ENCODE measurements at regions not wholly inside any gene's neighbourhood (a gene's known extent, or its start where the extent isn't known, plus 50 kb on each side); places are given as distances from the start of the nearest gene placed in this dataset.

- no peak for DNase-seq (ENCODE audit: low spot score)
- no peaks in the 10 kb centered on the region for H3K9me3 Mint-ChIP-seq (ENCODE audit: unreplicated experiment)
- H3K27ac Mint-ChIP-seq (ENCODE audit: unreplicated experiment): no peak overlapping the region
- no peak overlapping the region for H3K4me3 Mint-ChIP-seq (ENCODE audit: unreplicated experiment)
- no peak for TF ChIP-seq CTCF (IDR thresholded peaks at IDR 0.05; ENCODE audit: unreplicated experiment)
- H3K4me1 Mint-ChIP-seq (ENCODE audit: unreplicated experiment): no peaks in the 10 kb centered on the region
- H3K36me3 Mint-ChIP-seq (ENCODE audit: low read depth, unreplicated experiment): no peaks in the 10 kb centered on the region
- no peaks in the 10 kb centered on the region for H3K27me3 Mint-ChIP-seq (ENCODE audit: unreplicated experiment)
Observed at GRCh38 chr6:164128101-164128500, 713.6 kb downstream of the QKI start.

- Mint-ChIP-seq H3K4me3 (ENCODE audit: unreplicated experiment) (no peak overlapping the region), H3K9me3 (ENCODE audit: unreplicated experiment) (no peaks in the 10 kb centered on the region), H3K27me3 (ENCODE audit: unreplicated experiment) (peaks cover 2% of the 10 kb centered on the region), H3K4me1 (ENCODE audit: unreplicated experiment) (no peaks in the 10 kb centered on the region), H3K27ac (ENCODE audit: unreplicated experiment) (no peak overlapping the region), H3K36me3 (ENCODE audit: low read depth, unreplicated experiment) (no peaks in the 10 kb centered on the region)
- no peak for TF ChIP-seq CTCF (IDR thresholded peaks at IDR 0.05; ENCODE audit: unreplicated experiment)
- no peak for DNase-seq (ENCODE audit: low spot score)
Observed at GRCh38 chr6:164124986-164125385, 710.5 kb downstream of the QKI start.

- no peak for TF ChIP-seq CTCF (IDR thresholded peaks at IDR 0.05; ENCODE audit: unreplicated experiment)
- H3K4me1 Mint-ChIP-seq (ENCODE audit: unreplicated experiment): no peaks in the 10 kb centered on the region
- no peak overlapping the region for H3K27ac Mint-ChIP-seq (ENCODE audit: unreplicated experiment)
- no peaks in the 10 kb centered on the region for H3K9me3 Mint-ChIP-seq (ENCODE audit: unreplicated experiment)
- H3K36me3 Mint-ChIP-seq (ENCODE audit: low read depth, unreplicated experiment): no peaks in the 10 kb centered on the region
- no peak overlapping the region for H3K4me3 Mint-ChIP-seq (ENCODE audit: unreplicated experiment)
- DNase-seq (ENCODE audit: low spot score): no peak
- peaks cover 2% of the 10 kb centered on the region for H3K27me3 Mint-ChIP-seq (ENCODE audit: unreplicated experiment)
Observed at GRCh38 chr6:164124473-164124872, 710.0 kb downstream of the QKI start.

- TF ChIP-seq CTCF (IDR thresholded peaks at IDR 0.05; ENCODE audit: unreplicated experiment): no peak
- H3K9me3 Mint-ChIP-seq (ENCODE audit: unreplicated experiment): no peaks in the 10 kb centered on the region
- H3K4me1 Mint-ChIP-seq (ENCODE audit: unreplicated experiment): no peaks in the 10 kb centered on the region
- H3K27me3 Mint-ChIP-seq (ENCODE audit: unreplicated experiment): peaks cover 2% of the 10 kb centered on the region
- no peak for DNase-seq (ENCODE audit: low spot score)
- H3K27ac Mint-ChIP-seq (ENCODE audit: unreplicated experiment): no peak overlapping the region
- H3K36me3 Mint-ChIP-seq (ENCODE audit: low read depth, unreplicated experiment): no peaks in the 10 kb centered on the region
- H3K4me3 Mint-ChIP-seq (ENCODE audit: unreplicated experiment): no peak overlapping the region
Observed at GRCh38 chr6:164122109-164122508, 707.6 kb downstream of the QKI start.

- H3K27ac Mint-ChIP-seq (ENCODE audit: unreplicated experiment): no peak overlapping the region
- H3K4me1 Mint-ChIP-seq (ENCODE audit: unreplicated experiment): no peaks in the 10 kb centered on the region
- no peaks in the 10 kb centered on the region for H3K9me3 Mint-ChIP-seq (ENCODE audit: unreplicated experiment)
- H3K36me3 Mint-ChIP-seq (ENCODE audit: low read depth, unreplicated experiment): no peaks in the 10 kb centered on the region
- TF ChIP-seq CTCF (IDR thresholded peaks at IDR 0.05; ENCODE audit: unreplicated experiment): no peak
- peaks cover 2% of the 10 kb centered on the region for H3K27me3 Mint-ChIP-seq (ENCODE audit: unreplicated experiment)
- H3K4me3 Mint-ChIP-seq (ENCODE audit: unreplicated experiment): no peak overlapping the region
- no peak for DNase-seq (ENCODE audit: low spot score)
Observed at GRCh38 chr6:164121527-164121926, 707.0 kb downstream of the QKI start.
